GM19452 (cell line): ENCODE measurements at regions not wholly inside any gene's neighbourhood (a gene's known extent, or its start where the extent isn't known, plus 50 kb on each side); places are given as distances from the start of the nearest gene placed in this dataset.

Source experiments
- ATAC-seq: cut with Tn5 transposase; IDR thresholded peaks from one replicate; pipeline ENCODE4 v1.9.1; 2021; ENCODE audit not compliant: unreplicated experiment

- ATAC-seq: no peak
Observed at GRCh38 chr5:173383711-173384110, 55.5 kb upstream of the STC2 start.

- no peak for ATAC-seq
Observed at GRCh38 chr5:173378727-173379126, 50.5 kb upstream of the STC2 start.
